ENCODE measurements at regions not wholly inside any gene's neighbourhood (a gene's known extent, or its start where the extent isn't known, plus 50 kb on each side); places are given as distances from the start of the nearest gene placed in this dataset.

DNA sequence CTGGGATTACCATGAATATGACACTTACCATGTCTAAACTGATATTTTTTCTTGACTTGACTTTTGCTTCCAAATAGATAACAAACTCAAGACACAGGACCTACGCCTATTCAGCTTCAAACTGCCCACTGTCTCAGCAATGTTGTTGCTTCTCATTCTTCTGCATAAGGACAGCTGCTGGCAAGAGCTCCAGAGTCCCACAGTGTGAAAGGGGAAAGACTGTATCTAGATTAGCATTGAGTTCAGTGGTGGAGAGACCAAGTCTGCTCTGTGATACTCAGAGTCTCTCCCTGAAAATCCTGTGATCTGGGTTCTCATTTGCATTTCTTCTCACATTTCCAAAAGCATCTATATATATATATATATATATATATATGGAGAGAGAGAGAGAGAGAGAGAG is 247.9 kb upstream of the NT5C1B start:
- TF ChIP-seq, protein P1, sequence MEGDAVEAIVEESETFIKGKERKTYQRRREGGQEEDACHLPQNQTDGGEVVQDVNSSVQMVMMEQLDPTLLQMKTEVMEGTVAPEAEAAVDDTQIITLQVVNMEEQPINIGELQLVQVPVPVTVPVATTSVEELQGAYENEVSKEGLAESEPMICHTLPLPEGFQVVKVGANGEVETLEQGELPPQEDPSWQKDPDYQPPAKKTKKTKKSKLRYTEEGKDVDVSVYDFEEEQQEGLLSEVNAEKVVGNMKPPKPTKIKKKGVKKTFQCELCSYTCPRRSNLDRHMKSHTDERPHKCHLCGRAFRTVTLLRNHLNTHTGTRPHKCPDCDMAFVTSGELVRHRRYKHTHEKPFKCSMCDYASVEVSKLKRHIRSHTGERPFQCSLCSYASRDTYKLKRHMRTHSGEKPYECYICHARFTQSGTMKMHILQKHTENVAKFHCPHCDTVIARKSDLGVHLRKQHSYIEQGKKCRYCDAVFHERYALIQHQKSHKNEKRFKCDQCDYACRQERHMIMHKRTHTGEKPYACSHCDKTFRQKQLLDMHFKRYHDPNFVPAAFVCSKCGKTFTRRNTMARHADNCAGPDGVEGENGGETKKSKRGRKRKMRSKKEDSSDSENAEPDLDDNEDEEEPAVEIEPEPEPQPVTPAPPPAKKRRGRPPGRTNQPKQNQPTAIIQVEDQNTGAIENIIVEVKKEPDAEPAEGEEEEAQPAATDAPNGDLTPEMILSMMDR (IDR thresholded peaks at IDR 0.05; ENCODE audit: low read depth, low read length, poor library complexity, severe bottlenecking), result no peak
- no peak for TF ChIP-seq EZH2phosphoT487 (IDR thresholded peaks at IDR 0.05; ENCODE audit: borderline replicate concordance, low read length)

Data from DOHH2 (cell line).